Erythroblast (primary cell): ENCODE measurements at regions not wholly inside any gene's neighbourhood (a gene's known extent, or its start where the extent isn't known, plus 50 kb on each side); places are given as distances from the start of the nearest gene placed in this dataset.

Experiments
- GATA1 ChIP-seq: IDR thresholded peaks from 2 replicates; pipeline ENCODE4 v1.6.1; 2011; ENCODE audit warnings: low read depth, mild to moderate bottlenecking, control low read depth, low read length, moderate library complexity
- POLR2A ChIP-seq: IDR thresholded peaks from 2 replicates; pipeline ENCODE4 v1.6.1; 2011; ENCODE audit warnings: mild to moderate bottlenecking, low read length

- TF ChIP-seq POLR2A: no peak
- no peak for TF ChIP-seq GATA1
Observed at GRCh38 chr18:26768385-26768784, 97.1 kb downstream of the AQP4 start.
